Astrocyte (in vitro differentiated cells and primary cell): ENCODE measurements at regions not wholly inside any gene's neighbourhood (a gene's known extent, or its start where the extent isn't known, plus 50 kb on each side); places are given as distances from the start of the nearest gene placed in this dataset.
"Not testable (repeated sequence)": the region's sequence is repeated elsewhere in the genome, so short reads cannot be mapped to it uniquely, and the experiment has no call there.

ENCODE experiments used
- DNase-seq: peaks from one replicate; pipeline ENCODE4 v3.0.0-alpha.2; 2010; ENCODE audit warnings: low read depth
- FAIRE-seq: peaks from 2 replicates; lab custom pipeline; 2011; peaks lifted over from hg19 to GRCh38; lab: Jason Lieb, UNC
- H2AFZ ChIP-seq: 2 replicates; pipeline ENCODE4 v1.6.0; 2012; ENCODE audit warnings: low read depth, low read length, inconsistent platforms
- H3K27ac ChIP-seq: 2 replicates; pipeline ENCODE4 v1.5.1; 2011; ENCODE audit warnings: low read depth, low read length, inconsistent platforms
- H3K27me3 ChIP-seq: 2 replicates; pipeline ENCODE4 v1.6.0; 2011; ENCODE audit warnings: low read length, inconsistent platforms; ENCODE audit not compliant: insufficient read depth
- H3K36me3 ChIP-seq: 2 replicates; pipeline ENCODE4 v1.5.1; 2011; ENCODE audit warnings: low read length, inconsistent platforms; ENCODE audit not compliant: insufficient read depth
- H3K4me1 ChIP-seq: 2 replicates; pipeline ENCODE4 v1.5.1; 2011; ENCODE audit warnings: low read length, inconsistent platforms; ENCODE audit not compliant: insufficient read depth
- H3K4me2 ChIP-seq: 2 replicates; pipeline ENCODE4 v1.6.0; 2012; ENCODE audit warnings: low read length, inconsistent platforms
- H3K4me3 ChIP-seq: 2 replicates; pipeline ENCODE4 v1.5.1; 2011; ENCODE audit warnings: low read depth, mild to moderate bottlenecking, low read length, inconsistent platforms; ENCODE audit not compliant: insufficient read depth
- H3K79me2 ChIP-seq: 2 replicates; pipeline ENCODE4 v1.6.0; 2012; ENCODE audit warnings: mild to moderate bottlenecking, low read length, inconsistent platforms; ENCODE audit not compliant: insufficient read depth
- H3K9ac ChIP-seq: 2 replicates; pipeline ENCODE4 v1.6.0; 2012; ENCODE audit warnings: mild to moderate bottlenecking, low read length, inconsistent platforms
- H3K9me3 ChIP-seq: 2 replicates; pipeline ENCODE4 v1.5.1; 2012; ENCODE audit warnings: low read depth, mild to moderate bottlenecking, low read length, inconsistent platforms; ENCODE audit not compliant: insufficient read depth
- H4K20me1 ChIP-seq: 2 replicates; pipeline ENCODE4 v1.6.0; 2012; ENCODE audit warnings: low read length, inconsistent platforms; ENCODE audit not compliant: insufficient read depth
- H3K27ac Mint-ChIP-seq: one replicate; pipeline ENCODE4 v1.8.0; 2021; ENCODE audit warnings: mild to moderate bottlenecking, mixed read lengths; ENCODE audit not compliant: unreplicated experiment
- H3K27me3 Mint-ChIP-seq: one replicate; pipeline ENCODE4 v1.8.0; 2021; ENCODE audit warnings: low read depth, mixed read lengths; ENCODE audit not compliant: unreplicated experiment
- H3K36me3 Mint-ChIP-seq: one replicate; pipeline ENCODE4 v1.8.0; 2021; ENCODE audit warnings: low read depth, mixed read lengths; ENCODE audit not compliant: unreplicated experiment
- H3K4me1 Mint-ChIP-seq: one replicate; pipeline ENCODE4 v1.8.0; 2021; ENCODE audit warnings: low read depth, mixed read lengths; ENCODE audit not compliant: unreplicated experiment
- H3K4me3 Mint-ChIP-seq: one replicate; pipeline ENCODE4 v1.8.0; 2021; ENCODE audit warnings: mild to moderate bottlenecking, moderate library complexity, mixed read lengths; ENCODE audit not compliant: unreplicated experiment
- H3K9me3 Mint-ChIP-seq: one replicate; pipeline ENCODE4 v1.8.0; 2021; ENCODE audit warnings: mild to moderate bottlenecking, mixed read lengths; ENCODE audit not compliant: unreplicated experiment
- EZH2 ChIP-seq: IDR thresholded peaks from 2 replicates; pipeline ENCODE4 v1.6.1; 2012; ENCODE audit warnings: mild to moderate bottlenecking, low read length, inconsistent platforms; ENCODE audit not compliant: insufficient read depth
- TF ChIP-seq, protein P1 (sequence below): IDR thresholded peaks from 2 replicates; pipeline ENCODE4 v1.5.1; 2011; ENCODE audit warnings: low read depth, mild to moderate bottlenecking, inconsistent platforms, low read length, moderate library complexity; ENCODE audit not compliant: insufficient read depth

DNA sequence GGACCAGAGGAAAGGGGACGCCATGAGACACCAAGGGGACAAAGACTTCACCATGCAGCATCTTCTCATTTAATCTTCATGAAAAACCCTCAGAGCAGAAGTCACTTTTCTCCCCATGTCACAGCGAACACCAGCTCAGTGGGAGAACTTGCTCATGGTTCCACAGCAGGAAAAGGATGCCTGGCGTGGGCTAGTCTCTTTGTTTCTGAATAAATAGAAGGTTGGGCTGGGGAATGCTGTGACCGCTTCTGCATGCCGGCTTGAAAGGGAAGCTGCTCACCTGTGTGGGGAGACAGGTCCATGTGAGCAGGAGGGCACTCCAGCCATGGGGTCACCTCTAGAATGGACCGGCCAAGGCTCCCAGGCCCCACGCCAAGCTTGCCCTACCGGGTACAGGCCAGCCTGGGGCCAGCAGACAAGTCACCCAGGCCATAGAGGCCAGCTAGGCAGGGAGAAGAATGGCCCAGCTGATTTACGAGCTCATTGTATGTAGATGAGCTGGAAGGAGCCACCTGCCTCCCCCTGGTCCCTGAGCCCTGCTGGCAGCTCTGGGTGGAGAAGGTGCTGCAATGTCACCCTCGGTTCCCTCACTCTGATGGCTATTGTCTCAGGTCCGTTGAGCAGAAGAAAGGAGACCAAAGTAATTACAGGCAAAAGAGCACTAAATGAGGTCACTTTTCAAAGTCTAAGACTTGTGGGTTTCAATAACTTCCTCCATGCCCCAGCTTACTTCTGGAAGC is 82.0 kb upstream of the PDZD8 start:
- Histone ChIP-seq H3K4me1 (peaks cover 4% of the 10 kb centered on the region), H4K20me1 (no peaks in the 10 kb centered on the region), H3K27me3 (no peaks in the 10 kb centered on the region), H3K4me3 (no peak overlapping the region), H3K36me3 (no peaks in the 10 kb centered on the region), H3K9me3 (no peaks in the 10 kb centered on the region), H2AFZ (no peak overlapping the region), H3K27ac (no peak overlapping the region), H3K9ac (no peak overlapping the region), H3K79me2 (no peaks in the 10 kb centered on the region), H3K4me2 (no peak overlapping the region)
- Mint-ChIP-seq H3K4me3 (no peak overlapping the region), H3K9me3 (peaks cover 3% of the 10 kb centered on the region), H3K36me3 (no peaks in the 10 kb centered on the region), H3K27ac (no peak overlapping the region), H3K27me3 (peaks cover 10% of the 10 kb centered on the region), H3K4me1 (peaks cover 8% of the 10 kb centered on the region)
- TF ChIP-seq, protein P1, sequence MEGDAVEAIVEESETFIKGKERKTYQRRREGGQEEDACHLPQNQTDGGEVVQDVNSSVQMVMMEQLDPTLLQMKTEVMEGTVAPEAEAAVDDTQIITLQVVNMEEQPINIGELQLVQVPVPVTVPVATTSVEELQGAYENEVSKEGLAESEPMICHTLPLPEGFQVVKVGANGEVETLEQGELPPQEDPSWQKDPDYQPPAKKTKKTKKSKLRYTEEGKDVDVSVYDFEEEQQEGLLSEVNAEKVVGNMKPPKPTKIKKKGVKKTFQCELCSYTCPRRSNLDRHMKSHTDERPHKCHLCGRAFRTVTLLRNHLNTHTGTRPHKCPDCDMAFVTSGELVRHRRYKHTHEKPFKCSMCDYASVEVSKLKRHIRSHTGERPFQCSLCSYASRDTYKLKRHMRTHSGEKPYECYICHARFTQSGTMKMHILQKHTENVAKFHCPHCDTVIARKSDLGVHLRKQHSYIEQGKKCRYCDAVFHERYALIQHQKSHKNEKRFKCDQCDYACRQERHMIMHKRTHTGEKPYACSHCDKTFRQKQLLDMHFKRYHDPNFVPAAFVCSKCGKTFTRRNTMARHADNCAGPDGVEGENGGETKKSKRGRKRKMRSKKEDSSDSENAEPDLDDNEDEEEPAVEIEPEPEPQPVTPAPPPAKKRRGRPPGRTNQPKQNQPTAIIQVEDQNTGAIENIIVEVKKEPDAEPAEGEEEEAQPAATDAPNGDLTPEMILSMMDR: no peak
- TF ChIP-seq EZH2: no peak
- no peak for DNase-seq
- no peak for FAIRE-seq

DNA sequence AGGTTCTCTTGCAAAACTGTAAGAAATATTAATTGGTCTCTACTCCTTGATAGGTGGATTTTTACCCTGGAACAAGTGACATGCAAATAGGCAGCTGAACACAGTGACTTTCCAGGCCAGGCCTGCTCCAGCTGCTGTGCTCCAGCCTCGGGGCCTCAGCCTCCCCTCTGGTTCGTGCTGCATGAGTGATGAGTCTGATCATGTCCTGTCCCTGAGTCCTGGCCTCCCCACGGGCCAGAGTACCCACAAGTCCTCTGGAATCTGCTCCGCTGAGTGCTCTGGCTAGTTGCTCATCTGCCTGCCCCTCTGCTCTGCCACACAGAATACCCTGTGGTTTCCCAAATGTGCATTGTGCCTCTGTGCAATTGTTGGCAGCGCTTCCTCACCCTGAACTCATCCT is 80.1 kb upstream of the PDZD8 start:
- H3K4me1 Mint-ChIP-seq: peaks cover 1% of the 10 kb centered on the region
- Histone ChIP-seq H3K4me2 (no peak overlapping the region), H3K79me2 (no peaks in the 10 kb centered on the region), H4K20me1 (no peaks in the 10 kb centered on the region), H3K27me3 (no peaks in the 10 kb centered on the region), H2AFZ (no peak overlapping the region), H3K4me1 (no peaks in the 10 kb centered on the region), H3K4me3 (no peak overlapping the region), H3K9ac (no peak overlapping the region), H3K36me3 (no peaks in the 10 kb centered on the region), H3K27ac (no peak overlapping the region), H3K9me3 (no peaks in the 10 kb centered on the region)
- H3K36me3 Mint-ChIP-seq: no peaks in the 10 kb centered on the region
- H3K27ac Mint-ChIP-seq: no peak overlapping the region
- H3K9me3 Mint-ChIP-seq: peaks cover 3% of the 10 kb centered on the region
- no peak overlapping the region for H3K4me3 Mint-ChIP-seq
- H3K27me3 Mint-ChIP-seq: peaks cover 13% of the 10 kb centered on the region
- FAIRE-seq (no peak), DNase-seq (no peak)
- TF ChIP-seq, protein P1: no peak
- no peak for TF ChIP-seq EZH2

DNA sequence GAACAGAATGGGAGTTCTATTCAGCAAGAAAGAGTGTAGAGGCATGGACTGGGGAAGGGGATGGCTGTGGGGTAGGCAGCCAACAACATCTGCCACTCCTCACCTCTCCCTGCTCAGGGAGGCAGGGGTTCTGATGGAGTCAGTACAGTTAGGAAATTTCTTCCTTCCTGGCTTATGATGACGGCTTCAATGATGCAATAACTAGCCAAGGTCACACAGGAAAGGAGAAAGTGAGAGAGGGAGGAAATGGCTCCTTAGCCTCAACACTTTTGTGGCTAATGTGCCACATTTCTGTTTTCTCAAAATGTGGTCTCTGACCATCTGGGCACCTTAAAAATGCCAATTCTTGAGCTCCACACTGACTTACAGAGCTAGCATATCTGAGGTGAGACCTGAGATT is 79.3 kb upstream of the PDZD8 start:
- Mint-ChIP-seq H3K27ac (peak overlapping the region; percentile 26), H3K27me3 (peaks cover 10% of the 10 kb centered on the region), H3K36me3 (no peaks in the 10 kb centered on the region), H3K9me3 (peaks cover 3% of the 10 kb centered on the region), H3K4me3 (no peak overlapping the region), H3K4me1 (no peaks in the 10 kb centered on the region)
- Histone ChIP-seq H3K9ac (no peak overlapping the region), H3K4me2 (no peak overlapping the region), H2AFZ (no peak overlapping the region), H3K4me1 (no peaks in the 10 kb centered on the region), H3K4me3 (no peak overlapping the region), H3K27me3 (no peaks in the 10 kb centered on the region), H3K9me3 (no peaks in the 10 kb centered on the region), H3K27ac (no peak overlapping the region), H4K20me1 (no peaks in the 10 kb centered on the region), H3K79me2 (no peaks in the 10 kb centered on the region), H3K36me3 (no peaks in the 10 kb centered on the region)
- DNase-seq (no peak), FAIRE-seq (no peak)
- TF ChIP-seq, protein P1: no peak
- TF ChIP-seq EZH2: no peak

DNA sequence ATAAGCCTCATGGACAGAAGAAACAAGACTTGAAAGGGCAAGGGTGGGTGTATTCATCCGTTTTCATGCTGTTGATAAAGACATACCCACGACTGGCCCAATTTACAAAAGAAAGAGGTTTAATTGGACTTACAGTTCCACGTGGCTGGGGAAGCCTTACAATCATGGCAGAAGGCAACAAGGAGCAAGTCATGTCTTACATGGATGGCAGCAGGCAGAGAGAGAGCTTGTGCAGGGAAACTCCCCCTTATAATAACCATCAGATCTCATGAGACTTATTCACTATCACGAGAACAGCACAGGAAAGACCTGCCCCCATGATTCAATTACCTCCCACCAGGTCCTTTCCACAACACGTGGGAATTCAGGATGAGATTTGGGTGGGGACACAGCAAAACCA is 78.2 kb upstream of the PDZD8 start:
- not testable (repeated sequence) for H3K9me3 Mint-ChIP-seq, H3K4me3 ChIP-seq, FAIRE-seq, H3K36me3 Mint-ChIP-seq, H3K4me3 Mint-ChIP-seq, H3K27me3 ChIP-seq, H3K9me3 ChIP-seq, H3K27ac ChIP-seq, DNase-seq, H3K4me1 ChIP-seq, H3K9ac ChIP-seq, H3K27me3 Mint-ChIP-seq, H2AFZ ChIP-seq, H3K27ac Mint-ChIP-seq, H3K36me3 ChIP-seq, H3K4me2 ChIP-seq, H3K79me2 ChIP-seq, H4K20me1 ChIP-seq, H3K4me1 Mint-ChIP-seq
